HG03159 (cell line): ENCODE measurements at regions not wholly inside any gene's neighbourhood (a gene's known extent, or its start where the extent isn't known, plus 50 kb on each side); places are given as distances from the start of the nearest gene placed in this dataset.

ENCODE experiments used
- ATAC-seq: cut with Tn5 transposase; IDR thresholded peaks from one replicate; pipeline ENCODE4 v1.9.1; 2021; ENCODE audit warnings: mild to moderate bottlenecking, moderate library complexity; ENCODE audit not compliant: unreplicated experiment

- ATAC-seq = no peak
Observed at GRCh38 chr11:28464252-28464867, 356.2 kb downstream of the METTL15 start.

DNA sequence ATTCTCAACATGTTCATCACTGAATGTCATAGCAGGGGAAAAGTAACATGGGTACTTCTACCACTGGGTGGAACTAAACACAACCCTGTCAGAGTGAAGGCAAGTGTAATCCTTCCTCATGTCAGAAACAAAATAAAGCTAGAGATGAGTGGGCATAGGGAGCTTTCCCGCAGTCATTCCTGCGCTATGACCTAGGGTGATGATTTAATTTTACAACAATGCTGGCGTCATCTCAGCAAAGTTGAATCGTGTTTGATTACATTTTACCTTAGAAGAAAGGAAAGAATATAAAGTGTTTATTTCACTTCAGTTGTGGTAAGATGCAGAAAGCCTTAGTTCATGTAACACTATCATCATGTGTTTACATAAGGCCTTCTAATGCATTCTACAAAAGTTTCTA, 355.6 kb downstream of the METTL15 start:
- no peak for ATAC-seq

GRCh38 chr11:28461846-28462245, 353.7 kb downstream of the METTL15 start:
- ATAC-seq = no peak

- ATAC-seq = no peak
Observed at GRCh38 chr11:28461338-28461737, 353.1 kb downstream of the METTL15 start.

DNA sequence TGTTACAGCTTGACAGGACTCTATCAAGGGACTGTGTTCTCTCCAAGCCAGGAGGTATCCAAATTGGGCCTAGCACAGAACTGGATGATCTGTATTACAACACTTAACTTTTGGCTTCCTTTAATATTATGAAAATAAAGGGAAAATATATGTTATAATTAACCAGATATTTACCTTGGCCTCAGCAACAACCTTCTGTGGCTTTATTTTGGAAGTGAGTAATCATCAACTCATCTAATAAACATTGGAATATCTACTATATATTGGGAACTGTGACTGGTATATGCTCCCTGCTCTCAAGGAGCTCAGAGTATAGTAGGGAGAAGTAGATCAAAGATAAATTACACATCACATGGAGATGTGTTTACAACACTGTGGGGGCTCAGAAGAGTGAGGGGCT, 352.2 kb downstream of the METTL15 start:
- ATAC-seq = no peak

GRCh38 chr11:28459912-28460311, 351.7 kb downstream of the METTL15 start:
- no peak for ATAC-seq

DNA sequence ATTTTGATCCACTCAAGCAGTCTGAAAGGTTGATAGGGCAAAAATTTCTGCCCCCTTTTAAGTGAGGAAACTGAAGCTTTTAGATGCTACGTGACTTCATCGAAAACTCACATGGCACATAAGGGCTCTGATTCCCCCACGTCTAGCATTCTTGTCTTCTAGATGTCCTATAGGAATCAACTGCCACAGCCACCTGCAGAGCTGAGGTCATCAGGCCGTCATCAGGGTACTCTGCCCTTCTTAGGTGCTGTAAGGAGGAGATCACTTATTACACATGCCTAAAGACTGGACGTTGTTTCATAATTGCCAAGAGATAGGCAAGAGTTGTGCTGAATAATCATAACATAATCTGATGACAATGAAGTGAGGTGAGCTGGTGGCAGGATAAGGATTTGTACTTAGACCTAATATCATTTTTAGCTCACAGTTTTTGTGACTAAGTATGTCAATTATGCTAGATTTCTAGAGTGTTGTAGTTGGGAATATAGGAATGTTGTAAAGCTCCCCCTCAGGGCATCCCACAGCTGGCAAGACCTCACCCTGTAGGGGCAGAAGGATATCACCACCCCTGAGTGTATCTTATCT, 349.4 kb downstream of the METTL15 start:
- no peak for ATAC-seq

GRCh38 chr11:28448186-28448585, 340.0 kb downstream of the METTL15 start:
- no peak for ATAC-seq

- ATAC-seq = no peak
Observed at GRCh38 chr11:28447226-28447625, 339.0 kb downstream of the METTL15 start.

DNA sequence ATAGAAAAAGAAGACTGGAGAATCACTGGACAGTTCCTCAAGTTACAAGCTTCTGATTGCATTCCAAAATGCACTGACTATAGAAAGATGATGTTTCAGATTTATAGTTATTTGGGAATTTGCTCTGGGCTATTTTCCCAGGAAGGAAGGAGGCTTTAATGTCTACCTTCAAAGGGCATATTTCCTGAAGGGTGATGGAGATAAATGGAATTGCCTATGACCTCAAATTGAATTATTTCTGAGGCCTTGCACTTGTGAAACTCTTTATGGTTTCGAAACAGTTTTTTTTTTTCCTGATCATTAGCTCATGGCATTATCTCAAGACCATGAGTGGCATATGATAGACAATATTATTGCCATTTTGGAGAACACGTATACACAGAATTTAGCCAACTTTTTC, 333.9 kb downstream of the METTL15 start:
- no peak for ATAC-seq

GRCh38 chr11:28439403-28439802, 331.2 kb downstream of the METTL15 start:
- no peak for ATAC-seq

GRCh38 chr11:28420099-28420498, 311.9 kb downstream of the METTL15 start:
- ATAC-seq = no peak

DNA sequence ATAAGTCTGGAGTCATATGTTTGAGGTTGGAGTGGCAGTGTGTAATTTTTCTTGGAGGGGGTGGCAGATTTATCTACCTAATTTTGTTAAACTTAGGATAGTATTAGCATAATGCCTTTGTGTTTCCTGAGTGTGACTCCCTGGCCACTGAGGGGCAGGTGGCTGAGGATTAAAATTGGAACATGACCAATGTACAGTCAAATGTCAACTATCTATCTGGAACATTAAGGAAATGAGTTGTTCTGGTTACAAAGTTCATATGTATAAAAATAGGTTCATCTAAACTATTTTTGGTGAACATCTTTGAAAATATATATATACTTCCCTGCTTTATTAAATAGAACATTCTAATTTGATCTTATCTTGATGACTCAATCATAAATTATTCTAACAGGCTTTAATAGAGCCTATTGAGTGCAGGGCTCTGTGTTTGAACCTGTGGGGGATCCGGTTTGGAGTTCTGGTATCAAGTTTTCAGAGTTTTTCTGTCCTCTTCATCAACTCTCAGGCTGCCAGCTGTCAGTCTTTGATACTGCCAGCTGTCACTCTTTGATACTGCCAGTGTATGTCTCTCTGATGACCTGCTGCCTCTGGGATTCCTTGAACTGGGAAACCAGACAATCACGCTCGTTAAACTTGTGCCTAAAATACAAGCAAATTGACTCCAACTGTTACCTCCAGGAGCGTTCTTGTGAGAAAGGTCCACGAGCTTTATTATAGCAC, 309.6 kb downstream of the METTL15 start:
- ATAC-seq = no peak

- no peak for ATAC-seq
Observed at GRCh38 chr11:28412029-28412428, 303.8 kb downstream of the METTL15 start.

DNA sequence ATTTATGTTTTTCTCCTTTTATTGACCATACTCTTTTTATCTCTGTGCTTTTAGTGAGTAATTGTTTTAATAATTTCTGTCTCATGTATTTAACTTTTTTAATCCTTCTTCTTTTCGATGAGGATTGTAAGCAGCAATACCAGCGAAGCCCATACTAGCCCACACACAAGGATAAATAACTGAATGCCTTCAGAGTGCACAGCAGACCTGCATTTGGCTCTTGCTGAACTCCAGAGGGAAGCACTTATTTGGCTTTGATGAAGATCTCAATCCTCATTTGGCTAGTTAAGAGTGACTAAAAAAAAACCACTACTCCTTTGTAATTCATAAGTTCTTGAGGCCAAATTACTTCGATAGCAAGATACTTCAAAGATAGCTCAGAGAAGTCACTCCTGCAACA, 293.3 kb downstream of the METTL15 start:
- no peak for ATAC-seq

DNA sequence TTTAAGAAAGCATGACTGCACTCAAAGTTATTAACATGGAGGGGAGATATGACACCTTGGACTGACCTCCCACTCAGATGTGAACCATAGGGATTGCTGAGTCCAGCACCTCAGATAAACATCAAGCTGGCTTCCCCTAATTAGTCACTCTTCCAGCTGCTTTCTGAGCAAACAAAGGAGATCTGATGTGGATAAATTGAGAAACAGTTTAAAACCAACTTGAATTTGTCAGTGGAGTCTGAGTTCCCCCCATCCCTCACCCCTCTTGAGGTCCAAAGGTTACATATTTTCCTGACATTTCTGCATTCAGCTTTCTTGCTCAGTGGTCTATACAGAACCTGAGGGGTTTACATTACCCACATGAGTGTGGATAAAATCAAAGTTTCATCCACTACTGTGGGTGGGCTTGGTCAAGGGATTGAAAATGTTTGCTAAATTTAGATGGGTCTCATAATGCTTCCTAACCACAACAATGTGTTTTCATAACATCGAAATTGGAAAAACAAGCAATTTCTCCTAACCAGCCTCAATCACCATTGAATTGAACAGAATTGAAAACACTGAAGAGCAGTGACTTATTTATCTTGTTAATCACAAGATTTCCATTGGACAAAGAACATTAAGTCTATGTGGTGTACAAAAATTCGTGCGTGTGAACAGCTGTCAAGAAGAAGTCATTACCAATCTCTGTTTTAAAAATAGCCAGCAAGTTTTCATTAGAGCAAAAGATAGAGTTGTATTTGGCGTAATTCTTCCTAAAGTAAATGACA, 292.3 kb downstream of the METTL15 start:
- ATAC-seq = no peak

GRCh38 chr11:28393348-28393747, 285.2 kb downstream of the METTL15 start:
- ATAC-seq = no peak

GRCh38 chr11:28384418-28384817, 276.2 kb downstream of the METTL15 start:
- ATAC-seq = no peak

GRCh38 chr11:28383456-28383855, 275.3 kb downstream of the METTL15 start:
- ATAC-seq = no peak
